OCI-LY7 (cell line): ENCODE measurements at regions not wholly inside any gene's neighbourhood (a gene's known extent, or its start where the extent isn't known, plus 50 kb on each side); places are given as distances from the start of the nearest gene placed in this dataset.

Experiments
- BruUV-seq: library from RNA; stranded (reverse); fragments of 400-500 nt; replicated peaks from 2 replicates; lab custom pipeline; 2021; lab: Mats Ljungman, UMichigan
- CTCF ChIA-PET: fragments of 300-600 bp; sonication (Branson Sonifier 250); formaldehyde crosslinking; loops from one replicate; lab custom pipeline; 2022; ENCODE audit warnings: antibody characterized with exemption; ENCODE audit not compliant: unreplicated experiment; lab: Charles Lee
- POLR2A ChIA-PET: fragments of 300-600 bp; sonication (Branson Sonifier 250); formaldehyde crosslinking; loops from one replicate; lab custom pipeline; 2022; ENCODE audit warnings: antibody characterized with exemption; lab: Charles Lee
- DNase-seq: peaks from one replicate; pipeline ENCODE4 v3.0.0-alpha.2; 2015; ENCODE audit warnings: low spot score
- H2AFZ ChIP-seq: fragments of 200-600 bp; sonication (generic), shearing (Covaris generic); 2 replicates; pipeline ENCODE4 v1.6.1; 2014; ENCODE audit warnings: mild to moderate bottlenecking, antibody characterized with exemption, low read length, moderate library complexity
- H3K27ac ChIP-seq: fragments of 200-600 bp; sonication (generic); 2 replicates; pipeline ENCODE4 v1.5.1; 2014; ENCODE audit warnings: mixed run types, low read depth, mild to moderate bottlenecking, moderate library complexity, low read length, inconsistent platforms; ENCODE audit not compliant: poor library complexity, severe bottlenecking
- H3K36me3 ChIP-seq: fragments of 200-600 bp; sonication (generic); 2 replicates; pipeline ENCODE4 v1.6.1; 2014; ENCODE audit warnings: mild to moderate bottlenecking, antibody characterized with exemption, low read length, moderate library complexity, mixed read lengths; ENCODE audit not compliant: insufficient read depth
- H3K4me1 ChIP-seq: fragments of 200-600 bp; sonication (generic); 2 replicates; pipeline ENCODE4 v1.5.1; 2014; ENCODE audit warnings: mild to moderate bottlenecking, low read length; ENCODE audit not compliant: insufficient read depth, poor library complexity, severe bottlenecking
- H3K4me2 ChIP-seq: fragments of 200-600 bp; sonication (generic); 2 replicates; pipeline ENCODE4 v1.6.1; 2014; ENCODE audit warnings: mild to moderate bottlenecking, low read length
- H3K4me3 ChIP-seq: fragments of 200-600 bp; sonication (generic); 2 replicates; pipeline ENCODE4 v1.5.1; 2014; ENCODE audit warnings: mild to moderate bottlenecking, low read depth, low read length; ENCODE audit not compliant: poor library complexity, severe bottlenecking
- H3K79me2 ChIP-seq: fragments of 200-600 bp; sonication (generic); 2 replicates; pipeline ENCODE4 v1.6.1; 2016; ENCODE audit warnings: low read depth, mild to moderate bottlenecking, low read length, moderate library complexity, mixed read lengths; ENCODE audit not compliant: insufficient read depth
- H3K9me2 ChIP-seq: fragments of 200-600 bp; sonication (generic); 2 replicates; pipeline ENCODE4 v1.6.1; 2016; ENCODE audit warnings: mild to moderate bottlenecking, low read length, mixed read lengths; ENCODE audit not compliant: insufficient read depth
- H3K9me3 ChIP-seq: fragments of 200-600 bp; sonication (generic); 2 replicates; pipeline ENCODE4 v1.6.1; 2014; ENCODE audit warnings: mild to moderate bottlenecking, mixed run types, low read length, mixed read lengths
- H4K20me1 ChIP-seq: fragments of 200-600 bp; sonication (generic); 2 replicates; pipeline ENCODE4 v1.6.1; 2014; ENCODE audit warnings: mild to moderate bottlenecking, antibody characterized with exemption, low read length, moderate library complexity, mixed read lengths; ENCODE audit not compliant: insufficient read depth
- EZH2phosphoT487 ChIP-seq: fragments of 200-600 bp; sonication (generic); IDR thresholded peaks from 2 replicates; pipeline ENCODE4 v1.6.1; 2018; ENCODE audit warnings: low read depth, borderline replicate concordance, mild to moderate bottlenecking, mixed run types, antibody characterized with exemption, low read length, moderate library complexity, mixed read lengths
- intact Hi-C: fragments of 100-400 bp; cut with micrococcal nuclease; formaldehyde crosslinking; loops from one replicate; pipeline ENCODE4 v1.10.0; 2022; ENCODE audit not compliant: unreplicated experiment
- TF ChIP-seq, protein P1 (sequence below): fragments of 200-600 bp; sonication (generic); conservative IDR thresholded peaks from 2 replicates; pipeline ENCODE4 v1.5.1; 2014; ENCODE audit warnings: mild to moderate bottlenecking, antibody characterized with exemption, low read length, moderate library complexity, mixed read lengths

DNA sequence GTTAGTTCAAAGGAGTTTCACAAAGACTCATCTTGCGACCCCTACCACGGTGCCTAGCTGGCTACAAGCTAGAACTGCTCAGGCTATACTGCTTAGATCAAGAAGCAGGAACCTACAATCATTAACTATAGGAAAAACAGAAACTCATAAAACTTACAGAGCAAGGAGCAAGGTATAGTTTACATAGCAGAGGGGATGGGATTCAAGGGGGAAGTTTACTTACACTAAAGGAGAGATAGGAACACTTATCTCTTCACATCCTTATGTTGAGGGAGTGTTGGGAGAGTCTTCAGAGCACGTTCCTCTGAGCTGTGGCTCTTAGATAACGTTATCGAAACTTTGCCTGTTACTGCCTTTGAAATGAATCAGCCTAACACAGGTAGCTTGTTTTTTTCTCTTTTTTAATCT lies 58.1 kb downstream of the FSCB start:
- Histone ChIP-seq H3K27ac (no peak overlapping the region), H3K4me2 (no peak overlapping the region), H3K4me1 (no peaks in the 10 kb centered on the region), H3K9me2 (no peaks in the 10 kb centered on the region), H3K4me3 (no peak overlapping the region), H4K20me1 (no peaks in the 10 kb centered on the region), H3K79me2 (no peaks in the 10 kb centered on the region), H3K9me3 (no peaks in the 10 kb centered on the region), H2AFZ (no peak overlapping the region), H3K36me3 (no peaks in the 10 kb centered on the region)
- DNase-seq = no peak
- ChIA-PET CTCF (no interaction called here), POLR2A (interaction anchor here (0.6 kb wide), 1 partner anchor 59 kb away, joined by 5 read pairs; no protein-coding TSS in a partner anchor)
- TF ChIP-seq, protein P1, sequence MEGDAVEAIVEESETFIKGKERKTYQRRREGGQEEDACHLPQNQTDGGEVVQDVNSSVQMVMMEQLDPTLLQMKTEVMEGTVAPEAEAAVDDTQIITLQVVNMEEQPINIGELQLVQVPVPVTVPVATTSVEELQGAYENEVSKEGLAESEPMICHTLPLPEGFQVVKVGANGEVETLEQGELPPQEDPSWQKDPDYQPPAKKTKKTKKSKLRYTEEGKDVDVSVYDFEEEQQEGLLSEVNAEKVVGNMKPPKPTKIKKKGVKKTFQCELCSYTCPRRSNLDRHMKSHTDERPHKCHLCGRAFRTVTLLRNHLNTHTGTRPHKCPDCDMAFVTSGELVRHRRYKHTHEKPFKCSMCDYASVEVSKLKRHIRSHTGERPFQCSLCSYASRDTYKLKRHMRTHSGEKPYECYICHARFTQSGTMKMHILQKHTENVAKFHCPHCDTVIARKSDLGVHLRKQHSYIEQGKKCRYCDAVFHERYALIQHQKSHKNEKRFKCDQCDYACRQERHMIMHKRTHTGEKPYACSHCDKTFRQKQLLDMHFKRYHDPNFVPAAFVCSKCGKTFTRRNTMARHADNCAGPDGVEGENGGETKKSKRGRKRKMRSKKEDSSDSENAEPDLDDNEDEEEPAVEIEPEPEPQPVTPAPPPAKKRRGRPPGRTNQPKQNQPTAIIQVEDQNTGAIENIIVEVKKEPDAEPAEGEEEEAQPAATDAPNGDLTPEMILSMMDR = no peak
- no peak for TF ChIP-seq EZH2phosphoT487
- no TSS peak for BruUV-seq
- intact Hi-C loops = no loop called here

DNA sequence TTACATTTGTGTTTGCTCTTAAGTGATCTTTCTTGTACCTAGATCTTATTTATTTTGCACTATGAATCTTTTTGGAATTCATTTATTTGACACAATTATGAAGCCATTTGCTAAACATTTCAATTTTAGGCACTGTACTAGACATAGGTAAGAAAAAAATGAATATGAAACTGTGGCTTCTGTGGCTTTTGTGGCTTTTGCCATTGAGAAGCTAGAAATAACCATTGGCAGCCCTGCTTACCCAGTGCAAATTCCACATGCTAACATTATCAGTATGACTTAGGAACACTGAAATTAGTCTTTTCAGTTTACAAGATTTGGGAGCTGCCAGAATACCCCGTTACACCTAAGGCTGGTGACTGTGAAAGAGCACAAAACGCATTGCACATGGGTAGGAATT lies 60.1 kb downstream of the FSCB start:
- TF ChIP-seq EZH2phosphoT487 = no peak
- TF ChIP-seq, protein P1 = no peak
- Histone ChIP-seq H4K20me1 (no peaks in the 10 kb centered on the region), H3K27ac (no peak overlapping the region), H3K4me1 (no peaks in the 10 kb centered on the region), H3K4me2 (no peak overlapping the region), H2AFZ (no peak overlapping the region), H3K9me3 (no peaks in the 10 kb centered on the region), H3K4me3 (no peak overlapping the region), H3K79me2 (no peaks in the 10 kb centered on the region), H3K9me2 (no peaks in the 10 kb centered on the region), H3K36me3 (no peaks in the 10 kb centered on the region)
- no TSS peak for BruUV-seq
- no peak for DNase-seq
- intact Hi-C loops = no loop called here
- CTCF ChIA-PET = no interaction called here
- POLR2A ChIA-PET = no interaction called here

DNA sequence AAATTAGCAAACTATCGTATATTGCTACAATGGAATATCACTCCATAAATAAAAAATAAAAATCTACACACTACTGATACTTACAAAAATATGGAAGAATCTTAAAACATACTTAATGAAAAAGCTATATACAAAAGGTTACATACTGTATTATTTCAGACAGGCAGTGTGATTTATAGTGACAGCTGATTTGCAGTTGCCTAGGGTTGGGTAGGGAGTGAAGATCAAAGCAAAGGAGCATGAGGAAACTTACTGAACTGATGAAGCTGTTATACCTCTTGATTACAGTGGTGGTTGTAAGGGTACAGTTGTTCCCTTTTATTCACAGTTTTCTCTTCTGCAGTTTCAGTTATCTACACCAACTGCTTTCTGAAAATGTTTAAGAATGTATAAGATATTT lies 62.6 kb downstream of the FSCB start:
- POLR2A ChIA-PET = no interaction called here
- no peak overlapping the region for H2AFZ ChIP-seq
- H3K27ac ChIP-seq = no peak overlapping the region
- CTCF ChIA-PET = no interaction called here
- no peak overlapping the region for H3K4me3 ChIP-seq
- H4K20me1 ChIP-seq = no peaks in the 10 kb centered on the region
- no peaks in the 10 kb centered on the region for H3K9me3 ChIP-seq
- H3K4me1 ChIP-seq = no peaks in the 10 kb centered on the region
- no peak for TF ChIP-seq EZH2phosphoT487
- TF ChIP-seq, protein P1 = no peak
- no peaks in the 10 kb centered on the region for H3K36me3 ChIP-seq
- intact Hi-C loops = no loop called here
- DNase-seq = no peak
- no peaks in the 10 kb centered on the region for H3K79me2 ChIP-seq
- BruUV-seq = no TSS peak
- no peaks in the 10 kb centered on the region for H3K9me2 ChIP-seq
- no peak overlapping the region for H3K4me2 ChIP-seq
